ENCODE measurements at regions not wholly inside any gene's neighbourhood (a gene's known extent, or its start where the extent isn't known, plus 50 kb on each side); places are given as distances from the start of the nearest gene placed in this dataset.
A peak's percentile ranks its signal among the peaks of the same experiment; 100 is the strongest.

- no peak for DNase-seq
Measured at GRCh38 chr6:144989319-144990107, 704.4 kb downstream of the UTRN start.

GRCh38 chr6:144990784-144991183, 705.6 kb downstream of the UTRN start:
- DNase-seq: no peak

- DNase-seq: no peak
Measured at GRCh38 chr6:144993870-144994269, 708.7 kb downstream of the UTRN start.

GRCh38 chr6:144997996-144998395, 712.9 kb downstream of the UTRN start:
- DNase-seq: no peak

- no peak for DNase-seq
Measured at GRCh38 chr6:144999127-144999526, 714.0 kb downstream of the UTRN start.

GRCh38 chr6:145003145-145003544, 718.0 kb downstream of the UTRN start:
- DNase-seq: no peak

GRCh38 chr6:145006914-145007313, 721.8 kb downstream of the UTRN start:
- DNase-seq: no peak

GRCh38 chr6:145008715-145009114, 723.6 kb downstream of the UTRN start:
- no peak for DNase-seq

GRCh38 chr6:145009711-145010110, 724.6 kb downstream of the UTRN start:
- DNase-seq: peak; percentile 28

GRCh38 chr6:145012039-145012662, 723.2 kb downstream of the EPM2A start:
- no peak for DNase-seq

- no peak for DNase-seq
Measured at GRCh38 chr6:145015739-145016558, 719.4 kb downstream of the EPM2A start.

- no peak for DNase-seq
Measured at GRCh38 chr6:145017051-145017450, 718.3 kb downstream of the EPM2A start.

- no peak for DNase-seq
Measured at GRCh38 chr6:145017516-145017915, 717.8 kb downstream of the EPM2A start.

GRCh38 chr6:145018027-145018426, 717.3 kb downstream of the EPM2A start:
- no peak for DNase-seq

- DNase-seq: no peak
Measured at GRCh38 chr6:145020114-145020513, 715.2 kb downstream of the EPM2A start.

GRCh38 chr6:145020543-145020942, 714.8 kb downstream of the EPM2A start:
- no peak for DNase-seq

GRCh38 chr6:145022199-145022796, 713.0 kb downstream of the EPM2A start:
- no peak for DNase-seq

- DNase-seq: no peak
Measured at GRCh38 chr6:145023116-145023726, 712.1 kb downstream of the EPM2A start.

- no peak for DNase-seq
Measured at GRCh38 chr6:145025488-145025887, 709.8 kb downstream of the EPM2A start.

- no peak for DNase-seq
Measured at GRCh38 chr6:145026267-145026679, 709.0 kb downstream of the EPM2A start.

GRCh38 chr6:145028144-145028818, 707.0 kb downstream of the EPM2A start:
- peak; percentile 32 for DNase-seq

- no peak for DNase-seq
Measured at GRCh38 chr6:145031001-145031400, 704.3 kb downstream of the EPM2A start.

All from hindlimb muscle (tissue), 1 donor.